H1 (cell line): ENCODE measurements at regions not wholly inside any gene's neighbourhood (a gene's known extent, or its start where the extent isn't known, plus 50 kb on each side); places are given as distances from the start of the nearest gene placed in this dataset.

ENCODE experiments used
- CTCF ChIA-PET: fragments of 300-600 bp; sonication (Branson Sonifier 250); formaldehyde crosslinking; loops from one replicate; lab custom pipeline; 2021; ENCODE audit not compliant: partially characterized antibody; lab: Charles Lee
- POLR2A ChIA-PET: fragments of 300-600 bp; sonication (Branson Sonifier 250); formaldehyde crosslinking; loops from one replicate; lab custom pipeline; 2021; ENCODE audit warnings: inconsistent platforms; ENCODE audit not compliant: partially characterized antibody; lab: Charles Lee
- DNase-seq, 2 experiments: peaks; one replicate each; pipeline versions ENCODE4 v3.0.0 to v3.0.0-alpha.2; 2010 to 2022; ENCODE audit warnings: low spot score in 2 of 2, low read depth in 1 of 2, mixed read lengths in 1 of 2
- FAIRE-seq: peaks from 2 replicates; lab custom pipeline; 2011; peaks lifted over from hg19 to GRCh38; lab: Jason Lieb, UNC
- H2AFZ ChIP-seq: 2 replicates; pipeline ENCODE4 v1.8.1; 2012; ENCODE audit warnings: low read length, inconsistent platforms
- H2AK5ac ChIP-seq: 2 replicates; pipeline ENCODE4 v1.6.1; 2013; ENCODE audit warnings: low read depth, low read length
- H2BK120ac ChIP-seq: replicated peaks from 2 replicates; pipeline ENCODE3; 2013; ENCODE audit warnings: low read depth, low read length, inconsistent platforms
- H2BK12ac ChIP-seq: 2 replicates; pipeline ENCODE4 v1.6.1; 2013; ENCODE audit warnings: low read depth, low read length
- H2BK15ac ChIP-seq: 2 replicates; pipeline ENCODE4 v1.6.1; 2013; ENCODE audit warnings: low read length
- H2BK20ac ChIP-seq: 2 replicates; pipeline ENCODE4 v1.6.1; 2013; ENCODE audit warnings: low read length
- H2BK5ac ChIP-seq: 2 replicates; pipeline ENCODE4 v1.6.1; 2013; ENCODE audit warnings: low read depth, low read length
- H3K14ac ChIP-seq: 2 replicates; pipeline ENCODE4 v1.6.1; 2013; ENCODE audit warnings: inconsistent platforms; ENCODE audit not compliant: insufficient read length
- H3K18ac ChIP-seq: 2 replicates; pipeline ENCODE4 v1.6.1; 2013; ENCODE audit warnings: low read length; ENCODE audit errors: extremely low read depth
- H3K23ac ChIP-seq: 2 replicates; pipeline ENCODE4 v1.6.1; 2013; ENCODE audit warnings: inconsistent platforms; ENCODE audit not compliant: insufficient read length
- H3K23me2 ChIP-seq: 2 replicates; pipeline ENCODE4 v1.6.1; 2013; ENCODE audit warnings: low read depth, low read length
- H3K27ac ChIP-seq: 2 replicates; pipeline ENCODE4 v1.6.1; 2011; ENCODE audit warnings: low read depth, low read length, inconsistent platforms
- H3K27me3 ChIP-seq, 4 experiments: replicated peaks in 1 of 4; 1 replicate in 1 of 4; 2 replicates in 3 of 4; pipeline versions ENCODE4 v1.6.1 to v1.8.1; 2011 to 2013; ENCODE audit warnings: low read length in 3 of 4, mild to moderate bottlenecking in 3 of 4, inconsistent platforms in 2 of 4, mixed read lengths in 2 of 4, moderate library complexity in 1 of 4; ENCODE audit not compliant: control insufficient read depth in 3 of 4, insufficient read depth in 3 of 4; ENCODE audit errors: extremely low read depth in 1 of 4
- H3K36me3 ChIP-seq, 4 experiments: 2 replicates each; pipeline versions ENCODE4 v1.6.1 to v1.8.1; 2011 to 2013; ENCODE audit warnings: mild to moderate bottlenecking in 4 of 4, low read length in 3 of 4, moderate library complexity in 2 of 4, control low read depth in 1 of 4, inconsistent platforms in 1 of 4; ENCODE audit not compliant: insufficient read depth in 4 of 4, control insufficient read depth in 2 of 4
- H3K4ac ChIP-seq: replicated peaks from 2 replicates; pipeline ENCODE3; 2013; ENCODE audit warnings: low read length, low read depth, mixed read lengths, inconsistent platforms; ENCODE audit not compliant: insufficient read length
- H3K4me1 ChIP-seq, 4 experiments: replicated peaks in 1 of 4; 1 replicate in 1 of 4; 2 replicates in 3 of 4; pipeline versions ENCODE4 v1.6.1 to v1.8.1; 2011 to 2013; ENCODE audit warnings: low read length in 3 of 4, inconsistent platforms in 2 of 4, mixed read lengths in 1 of 4; ENCODE audit not compliant: insufficient read depth in 4 of 4, control insufficient read depth in 3 of 4
- H3K4me2 ChIP-seq, 2 experiments: 2 replicates each; pipeline versions ENCODE4 v1.6.1 to v1.8.1; 2011 to 2013; ENCODE audit warnings: low read depth in 2 of 2, low read length in 2 of 2, control low read depth in 1 of 2, inconsistent platforms in 1 of 2, mild to moderate bottlenecking in 1 of 2; ENCODE audit not compliant: insufficient read depth in 1 of 2
- H3K4me3 ChIP-seq, 4 experiments: fragments of 200-600, 300-600 bp in 1 of 4; sonication (generic), shearing (Covaris generic), sonication (Bioruptor Twin) in 1 of 4; 2 replicates each; pipeline versions ENCODE4 v1.5.1 to v1.8.1; 2011 to 2016; ENCODE audit warnings: low read length in 4 of 4, low read depth in 3 of 4, control low read depth in 2 of 4, inconsistent platforms in 2 of 4, mild to moderate bottlenecking in 2 of 4, mixed read lengths in 1 of 4, moderate library complexity in 1 of 4; ENCODE audit not compliant: insufficient read depth in 2 of 4; ENCODE audit errors: extremely low read depth in 1 of 4
- H3K56ac ChIP-seq: replicated peaks from 2 replicates; pipeline ENCODE3; 2013; ENCODE audit warnings: low read depth, mild to moderate bottlenecking, mixed read lengths, low read length, inconsistent platforms; ENCODE audit not compliant: insufficient read length
- H3K79me1 ChIP-seq: 2 replicates; pipeline ENCODE4 v1.6.1; 2013; ENCODE audit warnings: low read depth, low read length, control low read depth
- H3K79me2 ChIP-seq, 2 experiments: 2 replicates each; pipeline versions ENCODE4 v1.6.1 to v1.8.1; 2012 to 2013; ENCODE audit warnings: low read length in 2 of 2, mild to moderate bottlenecking in 2 of 2, inconsistent platforms in 1 of 2; ENCODE audit not compliant: insufficient read depth in 2 of 2, control insufficient read depth in 1 of 2
- H3K9ac ChIP-seq, 4 experiments: replicated peaks in 1 of 4; 1 replicate in 1 of 4; 2 replicates in 3 of 4; pipeline versions ENCODE4 v1.6.1 to v1.8.1; 2011 to 2013; ENCODE audit warnings: low read depth in 3 of 4, low read length in 3 of 4, control low read depth in 2 of 4, mild to moderate bottlenecking in 2 of 4, moderate library complexity in 2 of 4, inconsistent platforms in 1 of 4; ENCODE audit errors: extremely low read depth in 1 of 4
- H3K9me3 ChIP-seq, 2 experiments: 2 replicates each; pipeline versions ENCODE4 v1.6.1 to v1.8.1; 2012 to 2013; ENCODE audit warnings: mild to moderate bottlenecking in 2 of 2, moderate library complexity in 2 of 2, control low read depth in 1 of 2, inconsistent platforms in 1 of 2, low read depth in 1 of 2, low read length in 1 of 2, mixed read lengths in 1 of 2; ENCODE audit not compliant: insufficient read depth in 2 of 2
- H4K20me1 ChIP-seq, 2 experiments: replicated peaks in 1 of 2; 2 replicates each; pipeline versions ENCODE3 to v1.8.1; 2011 to 2013; ENCODE audit warnings: inconsistent platforms in 2 of 2, low read length in 2 of 2, mild to moderate bottlenecking in 1 of 2; ENCODE audit not compliant: insufficient read depth in 2 of 2, control insufficient read depth in 1 of 2
- H4K5ac ChIP-seq: 2 replicates; pipeline ENCODE4 v1.6.1; 2013; ENCODE audit warnings: low read length, low read depth, mixed read lengths, inconsistent platforms; ENCODE audit not compliant: insufficient read length
- H4K8ac ChIP-seq: 2 replicates; pipeline ENCODE4 v1.8.0; 2013; ENCODE audit warnings: mild to moderate bottlenecking, moderate library complexity, low read length, inconsistent platforms; ENCODE audit not compliant: insufficient read depth; ENCODE audit errors: extremely low read depth
- H4K91ac ChIP-seq: replicated peaks from 2 replicates; pipeline ENCODE3; 2013; ENCODE audit warnings: low read length, mixed read lengths, inconsistent platforms; ENCODE audit not compliant: insufficient read length
- HDAC6 ChIP-seq: IDR thresholded peaks from one replicate; pipeline ENCODE4 v1.7.1; 2012; ENCODE audit warnings: low read depth, mild to moderate bottlenecking, inconsistent platforms, low read length, moderate library complexity
- KDM1A ChIP-seq: fragments of 200-600, 300-600 bp; sonication (generic); IDR thresholded peaks from 2 replicates; pipeline ENCODE4 v1.7.1; 2016; ENCODE audit warnings: mild to moderate bottlenecking, low read length, borderline replicate concordance
- KDM4A ChIP-seq: IDR thresholded peaks from one replicate; pipeline ENCODE4 v1.7.1; 2012; ENCODE audit warnings: low read depth, mild to moderate bottlenecking, moderate library complexity, low read length, inconsistent platforms; ENCODE audit not compliant: severe bottlenecking
- KDM5A ChIP-seq: fragments of 200-600 bp; IDR thresholded peaks from 2 replicates; pipeline ENCODE4 v1.7.1; 2012; ENCODE audit warnings: mild to moderate bottlenecking, low read length, inconsistent platforms, mixed read lengths
- POLR2AphosphoS5 ChIP-seq: IDR thresholded peaks from 2 replicates; pipeline ENCODE4 v1.6.1; 2011; ENCODE audit warnings: low read depth, low read length
- SAP30 ChIP-seq: fragments of 300-600 bp; sonication (generic); IDR thresholded peaks from 2 replicates; pipeline ENCODE4 v1.7.1; 2012; ENCODE audit warnings: low read length, moderate library complexity, mild to moderate bottlenecking, inconsistent platforms; ENCODE audit not compliant: insufficient read depth, insufficient replicate concordance
- TBP ChIP-seq: IDR thresholded peaks from 2 replicates; pipeline ENCODE4 v1.6.1; 2011; ENCODE audit warnings: low read depth, low read length, improper control_type of control experiment
- YY1 ChIP-seq: IDR thresholded peaks from 2 replicates; pipeline ENCODE4 v1.6.1; 2011; ENCODE audit warnings: low read depth, mild to moderate bottlenecking, low read length
- WGBS, 2 experiments: shearing (Covaris generic) in 1 of 2; methylation state at CpG; one replicate each; pipeline versions ENCODE4 v1.1.6 to v1.1.7; 2013 to 2015; ENCODE audit warnings: low lambda C conversion rate in 2 of 2, mixed read lengths in 2 of 2, inconsistent platforms in 1 of 2, low coverage in 1 of 2, missing lambda C conversion rate in 1 of 2; ENCODE audit not compliant: insufficient replicate concordance in 2 of 2, insufficient coverage in 1 of 2, insufficient read length in 1 of 2; ENCODE audit errors: extremely low coverage in 1 of 2, missing lambda C conversion rate in 1 of 2; 5-methylcytosine and 5-hydroxymethylcytosine counted together
- TF ChIP-seq, protein P1 (sequence below), 3 experiments: IDR thresholded peaks; 1 replicate in 2 of 3; 2 replicates in 1 of 3; pipeline versions ENCODE4 v1.5.1 to v1.6.1; 2011; ENCODE audit warnings: low read length in 3 of 3, mild to moderate bottlenecking in 3 of 3, inconsistent platforms in 2 of 3, low read depth in 1 of 3, moderate library complexity in 1 of 3; ENCODE audit not compliant: insufficient read depth in 1 of 3; ENCODE audit errors: control extremely low read depth in 1 of 3
- TF ChIP-seq, protein P2 (sequence below): IDR thresholded peaks from 2 replicates; pipeline ENCODE4 v1.6.1; 2012; ENCODE audit warnings: inconsistent platforms

DNA sequence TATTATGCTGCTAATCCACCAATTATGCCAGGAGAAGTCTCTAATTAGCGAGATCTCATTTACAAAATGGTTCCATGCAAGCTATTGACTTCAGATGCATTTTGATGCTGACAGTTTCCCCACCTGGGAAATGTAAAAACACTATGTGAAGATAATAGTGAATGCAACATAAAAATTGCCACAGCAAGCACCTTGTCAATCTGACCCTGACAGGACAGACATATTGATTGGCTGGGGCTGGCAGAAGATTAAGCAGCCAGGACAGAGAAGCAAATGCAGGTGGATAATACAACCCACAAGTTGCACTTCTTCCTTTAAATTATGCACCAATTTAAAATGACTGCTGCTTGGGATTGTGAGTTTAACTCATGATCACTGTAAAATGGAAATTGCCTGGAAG lies 642.8 kb upstream of the POT1 start:
- Histone ChIP-seq H3K18ac (no peak overlapping the region), H4K5ac (no peak overlapping the region), H2BK5ac (no peak overlapping the region), H2BK12ac (no peak overlapping the region), H3K14ac (no peak overlapping the region), H3K27me3 (no peaks in the 10 kb centered on the region), H4K91ac (no peak overlapping the region), H3K4me2 (no peak overlapping the region), H3K9ac (no peak overlapping the region), H3K4ac (no peak overlapping the region), H3K36me3 (no peaks in the 10 kb centered on the region), H2BK120ac (no peak overlapping the region), H4K8ac (no peak overlapping the region), H2AK5ac (no peak overlapping the region), H3K27ac (no peak overlapping the region), H3K9me3 (no peaks in the 10 kb centered on the region), H4K20me1 (no peaks in the 10 kb centered on the region), H3K23ac (no peak overlapping the region), H3K4me3 (no peak overlapping the region), H2BK15ac (no peak overlapping the region), H3K79me1 (no peaks in the 10 kb centered on the region), H3K79me2 (no peaks in the 10 kb centered on the region), H3K4me1 (no peaks in the 10 kb centered on the region), H2BK20ac (no peak overlapping the region), H3K56ac (no peak overlapping the region)
- POLR2A ChIA-PET: no interaction called here
- CTCF ChIA-PET: no interaction called here
- no peak for DNase-seq
- FAIRE-seq: no peak
- TF ChIP-seq KDM1A: no peak
- TF ChIP-seq, protein P1, sequence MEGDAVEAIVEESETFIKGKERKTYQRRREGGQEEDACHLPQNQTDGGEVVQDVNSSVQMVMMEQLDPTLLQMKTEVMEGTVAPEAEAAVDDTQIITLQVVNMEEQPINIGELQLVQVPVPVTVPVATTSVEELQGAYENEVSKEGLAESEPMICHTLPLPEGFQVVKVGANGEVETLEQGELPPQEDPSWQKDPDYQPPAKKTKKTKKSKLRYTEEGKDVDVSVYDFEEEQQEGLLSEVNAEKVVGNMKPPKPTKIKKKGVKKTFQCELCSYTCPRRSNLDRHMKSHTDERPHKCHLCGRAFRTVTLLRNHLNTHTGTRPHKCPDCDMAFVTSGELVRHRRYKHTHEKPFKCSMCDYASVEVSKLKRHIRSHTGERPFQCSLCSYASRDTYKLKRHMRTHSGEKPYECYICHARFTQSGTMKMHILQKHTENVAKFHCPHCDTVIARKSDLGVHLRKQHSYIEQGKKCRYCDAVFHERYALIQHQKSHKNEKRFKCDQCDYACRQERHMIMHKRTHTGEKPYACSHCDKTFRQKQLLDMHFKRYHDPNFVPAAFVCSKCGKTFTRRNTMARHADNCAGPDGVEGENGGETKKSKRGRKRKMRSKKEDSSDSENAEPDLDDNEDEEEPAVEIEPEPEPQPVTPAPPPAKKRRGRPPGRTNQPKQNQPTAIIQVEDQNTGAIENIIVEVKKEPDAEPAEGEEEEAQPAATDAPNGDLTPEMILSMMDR (IDR thresholded peaks at IDR 0.05; ENCODE audit: control extremely low read depth in 1 of 3, insufficient read depth in 1 of 3, low read depth in 1 of 3, low read length in 3 of 3): no peak
- no peak for TF ChIP-seq KDM5A
- TF ChIP-seq POLR2AphosphoS5: no peak
- TF ChIP-seq, protein P2, sequence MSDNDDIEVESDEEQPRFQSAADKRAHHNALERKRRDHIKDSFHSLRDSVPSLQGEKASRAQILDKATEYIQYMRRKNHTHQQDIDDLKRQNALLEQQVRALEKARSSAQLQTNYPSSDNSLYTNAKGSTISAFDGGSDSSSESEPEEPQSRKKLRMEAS: no peak
- no peak for TF ChIP-seq HDAC6
- no peak for TF ChIP-seq TBP
- TF ChIP-seq SAP30: no peak
- TF ChIP-seq YY1: no peak
- no peak for TF ChIP-seq KDM4A
- TF ChIP-seq, all 59 proteins: peak for 0
- Histone ChIP-seq H3K23me2 (no peaks in the 10 kb centered on the region), H2AFZ (no peak overlapping the region)
- WGBS, 2 experiments: 90% methylated on average over 1 of the region's 1 CpG; no CpG with 5 or more reads in 1 of the 2 experiments
